HG03460 (cell line): ENCODE measurements at regions not wholly inside any gene's neighbourhood (a gene's known extent, or its start where the extent isn't known, plus 50 kb on each side); places are given as distances from the start of the nearest gene placed in this dataset.

Source experiments
- ATAC-seq: cut with Tn5 transposase; IDR thresholded peaks from one replicate; pipeline ENCODE4 v1.9.1; 2021; ENCODE audit not compliant: unreplicated experiment

DNA sequence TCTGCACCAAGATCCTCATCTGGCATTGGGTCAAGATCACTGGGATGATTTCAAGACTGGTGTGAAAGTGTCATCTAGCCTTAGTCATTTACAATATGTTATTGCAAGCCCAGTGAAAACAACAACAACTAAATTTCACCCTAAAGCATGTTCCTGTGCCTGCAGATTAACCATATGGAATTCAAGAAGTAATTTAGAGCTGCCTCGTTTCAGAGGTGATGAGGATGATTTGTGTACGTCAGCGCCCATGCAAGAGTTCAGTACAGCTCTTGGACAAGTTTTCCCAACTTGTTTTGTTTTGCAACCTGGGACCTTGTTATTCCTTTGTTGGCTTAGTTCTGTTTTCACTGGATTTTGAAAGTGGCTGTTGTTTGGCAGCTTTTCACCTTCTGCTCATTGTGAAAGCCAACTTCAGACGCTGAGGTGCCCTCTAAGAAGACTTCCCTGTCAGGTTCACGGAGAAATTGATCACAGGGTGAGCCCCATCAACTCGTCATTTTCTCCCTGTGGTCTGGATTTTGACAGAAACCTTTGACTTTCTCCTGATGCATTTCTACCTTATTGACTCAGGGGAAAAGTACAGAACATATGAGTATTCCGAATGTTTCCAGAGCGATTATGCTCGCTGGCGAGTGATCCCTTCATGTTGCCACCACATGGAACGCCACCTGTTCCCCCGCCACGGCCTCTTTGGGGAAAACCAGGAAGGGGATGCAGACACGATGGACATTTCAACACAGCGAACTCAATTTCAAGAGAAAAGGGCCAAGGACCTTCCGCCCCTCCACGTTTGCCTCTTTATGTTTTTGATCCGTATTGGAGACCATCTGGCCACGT, 85.6 kb downstream of the FOXL1 start:
- ATAC-seq: no peak

DNA sequence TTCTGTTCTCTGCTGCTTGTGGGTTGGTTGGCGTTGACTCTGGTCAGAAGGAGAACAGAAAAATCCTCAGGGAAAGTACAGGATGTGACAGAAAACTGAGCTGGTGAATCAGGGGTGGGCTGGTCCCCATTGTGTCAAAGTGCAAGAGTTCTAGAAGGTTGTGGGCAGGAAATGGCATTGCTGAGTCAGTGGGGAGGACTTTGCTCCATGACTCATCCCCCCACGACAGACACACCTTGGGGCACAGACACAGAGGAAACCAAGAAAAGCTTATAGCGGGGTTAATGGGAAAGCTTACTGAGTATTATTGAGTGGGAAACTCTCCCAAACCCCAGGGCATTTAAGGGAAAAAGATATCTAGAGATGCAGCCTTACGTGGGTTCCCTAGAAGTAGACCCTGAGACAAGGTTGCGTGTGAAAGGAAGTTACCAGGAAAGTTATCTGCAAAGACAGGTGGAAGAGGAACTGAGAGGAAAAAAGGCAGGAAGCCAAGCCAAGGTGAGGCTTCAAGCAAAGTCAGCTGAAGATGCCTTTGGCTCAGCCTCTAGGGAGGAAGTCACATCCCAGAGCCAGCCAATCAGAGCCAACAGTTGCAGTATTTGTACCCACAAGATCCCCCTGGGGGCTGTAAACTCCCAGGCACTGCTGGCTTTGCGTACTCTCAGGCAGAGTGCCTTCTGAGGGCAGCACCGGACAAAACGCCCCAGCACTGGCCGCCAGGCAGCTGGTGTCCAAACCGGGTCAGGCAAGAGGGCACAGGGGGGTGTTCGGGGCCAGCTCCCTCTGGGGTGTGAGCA, 86.4 kb downstream of the FOXL1 start:
- ATAC-seq: peak; percentile 73

DNA sequence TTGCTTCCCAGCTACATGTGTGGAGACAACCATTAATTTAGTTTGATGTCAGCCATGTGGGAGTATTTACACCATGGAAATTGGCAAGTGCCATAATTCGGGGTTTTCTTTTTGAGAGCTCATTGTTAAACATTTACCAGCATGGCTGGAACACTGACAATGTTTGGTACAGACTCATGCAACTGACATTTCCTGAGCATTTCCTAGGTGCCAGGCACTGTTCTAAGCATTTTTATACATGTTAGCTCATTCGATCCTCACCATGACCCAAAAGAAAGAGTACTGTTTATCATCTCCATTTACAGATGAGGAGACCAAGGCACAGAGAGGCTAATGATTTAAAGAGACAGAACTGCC, 86.9 kb downstream of the FOXL1 start:
- peak; percentile 22 for ATAC-seq

DNA sequence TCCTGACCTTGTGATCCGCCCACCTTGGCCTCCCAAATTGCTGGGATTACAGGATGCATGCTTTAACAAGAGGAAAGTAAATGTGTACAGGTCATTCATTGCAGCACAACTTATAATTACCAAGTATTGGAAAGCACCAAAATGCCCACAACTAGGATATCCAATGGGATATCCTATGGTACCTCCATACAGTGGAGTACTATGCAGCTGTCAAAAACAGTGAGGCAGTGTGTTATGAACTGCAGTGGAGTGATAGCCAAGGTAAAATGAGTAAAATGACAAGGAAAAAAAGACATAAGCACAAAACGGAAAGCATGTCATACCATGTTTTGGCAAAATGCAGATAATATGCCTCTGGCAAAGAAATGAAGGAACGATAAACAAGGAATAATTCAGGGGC, 87.6 kb downstream of the FOXL1 start:
- no peak for ATAC-seq

DNA sequence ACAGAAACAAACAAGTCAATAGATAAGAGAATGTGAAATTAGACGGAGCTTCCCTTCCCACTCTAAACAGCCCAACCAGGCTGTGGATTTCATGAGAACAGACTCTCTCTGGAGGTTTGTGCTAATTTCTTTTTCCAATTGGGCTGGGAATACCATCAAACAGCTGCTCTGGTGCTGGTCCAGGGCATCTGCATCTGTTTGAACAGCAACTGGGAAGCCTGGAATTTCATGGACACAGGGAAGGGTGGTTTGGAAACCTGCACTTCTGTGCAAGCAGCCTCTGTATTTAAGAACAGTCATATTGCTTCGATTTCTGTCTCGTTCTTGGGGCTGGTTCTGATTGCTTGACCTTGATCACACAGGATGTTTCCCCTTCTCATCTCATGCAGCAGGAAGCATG, 88.7 kb downstream of the FOXL1 start:
- ATAC-seq: no peak

DNA sequence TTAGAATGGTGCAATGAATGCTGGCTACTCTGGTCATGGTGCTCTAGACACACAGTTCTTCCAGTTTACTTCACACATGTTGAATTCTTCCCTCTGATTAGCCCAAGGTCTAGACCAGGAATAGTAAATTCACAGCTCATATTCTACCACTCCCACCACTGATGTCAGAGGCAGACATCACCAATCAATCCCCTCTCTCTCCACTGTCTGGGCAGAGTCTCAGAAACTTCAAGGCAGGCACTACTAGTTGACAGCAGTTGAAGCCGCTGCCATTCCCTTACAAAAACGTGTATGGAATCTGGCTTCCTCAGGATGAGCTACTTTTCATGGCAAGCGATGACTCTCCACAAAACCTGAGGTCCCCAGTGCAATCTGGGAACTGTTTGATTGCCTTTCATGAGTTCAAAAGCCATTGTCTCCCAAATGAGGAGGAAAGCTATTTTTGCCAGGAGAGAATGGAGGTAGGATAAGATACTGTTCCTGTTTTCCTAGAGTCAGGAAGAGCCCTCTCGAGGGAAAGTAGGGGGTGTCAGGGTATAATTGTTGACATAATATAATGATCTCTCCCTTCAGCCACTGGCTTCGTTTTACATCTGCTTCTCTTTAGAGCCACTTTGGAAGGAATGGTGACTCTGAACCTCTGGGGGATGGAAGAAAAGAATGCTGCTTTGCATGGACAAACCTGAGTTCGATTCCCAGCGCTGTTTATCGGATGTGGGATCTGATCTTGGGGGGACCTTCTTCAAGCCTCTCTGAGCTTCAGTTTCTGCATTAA, 90.0 kb downstream of the FOXL1 start:
- no peak for ATAC-seq

DNA sequence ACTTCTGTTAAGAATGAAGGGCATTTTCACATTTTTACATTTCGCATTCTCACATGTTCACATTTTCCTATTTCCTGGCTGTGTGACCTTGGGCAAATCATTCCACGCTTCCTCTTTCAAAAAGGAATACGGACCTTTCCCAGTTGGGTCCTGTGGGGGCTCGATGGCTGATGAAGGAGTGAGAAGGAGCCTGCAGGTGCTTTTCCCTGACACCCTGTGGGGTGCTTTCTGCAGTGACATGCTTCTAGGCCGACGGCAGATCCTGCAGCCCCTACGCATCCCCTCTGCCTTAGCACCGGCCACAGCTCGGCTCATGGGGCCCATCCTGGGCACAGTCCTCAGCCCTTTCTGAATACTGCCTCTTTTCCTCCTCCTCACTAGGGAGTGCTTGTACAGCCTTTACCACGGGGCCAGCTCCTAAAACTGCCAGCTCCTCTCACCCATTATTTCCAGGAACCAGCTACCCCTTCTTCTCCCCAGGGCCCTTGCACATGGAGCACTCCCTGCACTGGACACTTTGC, 91.0 kb downstream of the FOXL1 start:
- ATAC-seq: no peak

DNA sequence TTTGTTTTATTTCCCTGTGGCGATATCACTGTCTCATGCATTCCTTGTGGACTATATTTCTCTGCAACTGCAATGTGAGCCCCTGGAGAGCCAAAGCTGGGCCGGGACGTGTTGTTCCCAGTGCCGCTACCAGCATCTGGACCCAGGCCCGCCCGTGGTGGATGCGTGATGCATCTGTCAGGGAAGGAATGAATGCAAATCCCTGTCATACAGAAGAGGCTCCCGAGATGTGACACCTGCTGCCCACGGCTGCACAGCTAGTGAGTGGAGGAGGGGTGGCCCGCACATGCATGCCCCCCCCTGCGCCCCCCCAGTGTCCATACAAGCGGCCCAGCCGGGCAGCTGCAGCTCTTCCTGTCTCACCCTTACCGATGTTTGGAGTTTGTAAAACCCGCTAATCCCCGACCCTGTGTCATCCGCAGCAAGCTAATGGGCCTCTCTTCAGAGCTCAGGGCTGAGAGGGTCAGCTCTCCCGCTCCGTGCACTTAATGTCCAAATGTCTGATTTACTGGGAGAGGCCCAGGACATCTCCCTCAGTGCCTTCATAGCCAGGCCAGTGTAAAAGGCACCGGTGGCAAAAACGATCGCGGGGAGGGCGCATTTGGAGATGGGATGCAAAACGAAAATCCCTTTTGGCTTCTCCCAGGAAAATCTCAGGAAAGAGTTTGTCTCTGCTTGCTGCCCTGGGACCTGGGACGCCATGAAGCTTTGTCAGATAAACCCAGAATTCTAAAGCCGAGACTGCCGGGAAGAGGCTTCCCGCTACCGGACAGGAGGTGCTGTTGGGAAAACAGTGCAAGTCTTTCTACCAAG, 91.8 kb downstream of the FOXL1 start:
- ATAC-seq: no peak

DNA sequence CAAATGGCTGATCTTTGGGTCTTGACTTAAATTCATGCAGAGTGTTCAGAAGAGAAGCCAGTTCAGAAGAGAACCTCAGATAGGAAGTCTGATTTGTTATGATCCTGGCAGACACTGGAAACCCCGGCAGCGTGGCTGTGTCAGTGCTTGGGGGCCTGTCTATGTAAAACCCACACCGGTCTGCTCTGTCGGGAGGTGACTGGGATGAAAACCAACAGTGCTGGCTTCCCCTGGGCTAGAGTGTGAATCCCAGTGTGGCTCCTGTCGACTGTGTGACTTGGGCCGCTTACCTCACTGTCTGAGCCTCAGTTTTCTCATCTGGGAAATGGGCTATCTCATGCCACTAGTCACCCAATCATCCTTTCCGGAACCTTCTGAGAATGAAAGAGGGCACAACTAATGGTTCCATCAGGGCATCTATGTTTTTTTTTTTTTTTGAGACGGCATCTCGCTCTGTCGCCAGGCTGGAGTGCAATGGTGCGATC, 92.4 kb downstream of the FOXL1 start:
- no peak for ATAC-seq

DNA sequence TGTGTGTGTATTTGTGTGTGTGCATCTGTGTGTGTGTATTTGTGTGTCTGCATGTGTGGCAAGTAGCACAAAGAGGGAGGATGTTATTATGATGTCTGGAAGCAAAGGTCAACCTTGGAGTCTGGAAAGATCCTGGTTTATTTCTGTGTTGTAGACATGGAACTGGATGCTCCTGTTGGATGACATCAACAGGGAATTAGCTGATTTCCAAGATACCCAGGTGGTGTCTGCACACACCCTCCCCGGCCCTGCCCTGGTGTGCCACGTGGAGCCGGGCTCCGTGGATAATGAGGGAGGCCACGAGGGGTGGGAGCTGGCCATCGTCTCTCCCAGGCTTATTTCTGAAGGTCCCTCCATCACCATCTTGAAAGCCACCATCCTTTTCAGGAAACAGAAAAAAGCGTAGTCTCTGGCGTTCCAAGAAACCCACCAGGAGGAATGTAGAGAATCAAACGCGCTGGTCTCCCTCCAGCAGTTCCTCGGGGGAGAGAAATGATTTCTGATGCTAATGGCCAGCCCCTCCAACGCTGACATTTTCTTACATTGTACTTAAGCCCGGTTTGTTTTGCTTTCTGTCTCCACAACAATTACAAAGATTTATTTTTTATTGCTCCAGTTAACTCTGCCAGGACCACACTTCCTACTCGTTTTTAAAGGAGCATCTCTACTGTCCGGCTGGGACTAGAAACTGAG, 93.3 kb downstream of the FOXL1 start:
- no peak for ATAC-seq

DNA sequence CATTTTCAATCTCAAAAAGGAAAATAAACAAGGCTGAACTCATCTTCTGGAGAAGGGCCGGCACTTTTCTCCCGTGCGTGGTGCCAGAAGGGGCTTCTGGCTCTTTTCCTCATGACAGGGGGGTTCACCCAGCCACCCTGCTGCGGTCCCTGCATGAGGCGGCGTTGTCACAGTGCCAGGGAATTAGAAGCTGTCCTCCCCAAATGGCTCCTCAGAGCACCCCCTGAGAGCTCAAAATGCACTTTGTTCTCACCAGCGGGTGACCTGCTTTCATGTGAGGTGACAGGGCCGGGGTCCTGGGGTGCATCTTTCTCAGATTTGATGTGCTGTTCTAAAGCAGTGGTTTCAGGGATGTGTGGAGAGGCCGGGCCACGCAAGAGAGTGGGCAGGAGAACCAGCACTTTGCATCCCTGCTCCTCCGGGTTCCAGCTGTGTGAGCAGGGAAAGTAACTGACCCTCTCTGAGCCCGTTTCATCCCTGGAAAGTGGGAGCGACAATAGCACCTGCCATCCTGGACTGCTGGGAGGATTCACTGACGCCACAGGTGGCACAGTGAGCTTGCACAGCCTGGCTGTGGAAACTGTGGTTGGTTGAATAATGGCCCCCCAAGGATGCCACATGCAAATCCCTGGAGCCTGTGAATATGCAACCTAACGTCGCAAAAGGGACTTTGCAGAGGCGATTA, 94.0 kb downstream of the FOXL1 start:
- no peak for ATAC-seq

DNA sequence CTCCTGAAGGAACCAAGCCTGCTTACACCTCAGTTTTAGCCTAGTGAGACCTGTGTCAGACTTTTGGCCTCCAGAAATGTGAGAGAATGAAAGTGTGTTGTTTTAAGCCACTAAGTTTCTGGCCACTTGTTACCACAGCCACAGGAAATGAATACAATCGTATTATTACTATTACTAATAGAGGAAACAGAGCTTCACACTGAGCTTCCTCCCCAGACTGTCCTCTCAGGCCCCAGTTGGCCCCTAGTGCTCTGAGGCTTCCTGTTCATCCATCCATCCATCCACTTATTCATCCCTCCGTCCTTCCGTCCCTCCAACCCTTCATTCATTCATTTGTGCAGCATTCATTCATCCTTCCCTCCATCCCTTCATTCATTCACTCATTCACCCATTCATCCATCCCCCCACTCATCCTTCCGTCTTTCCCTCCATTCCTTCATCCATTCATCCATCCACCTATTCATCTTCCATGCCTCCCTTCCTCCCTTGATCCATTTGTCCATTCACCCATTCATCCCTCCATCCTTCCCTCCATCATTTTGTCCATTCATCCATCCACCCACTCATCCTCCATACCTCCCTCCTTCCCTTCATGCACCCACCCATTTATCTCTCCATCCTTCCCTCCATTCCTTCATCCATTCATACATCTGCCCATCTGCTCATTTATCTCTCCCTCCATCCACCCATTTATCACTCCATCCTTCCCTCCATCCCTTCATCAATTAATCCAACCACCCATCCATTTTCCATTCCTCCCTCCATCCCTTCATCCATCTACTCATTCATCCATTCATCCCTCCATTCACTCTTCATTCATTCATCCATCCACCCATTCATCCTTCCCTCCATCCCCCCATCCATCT, 95.0 kb downstream of the FOXL1 start:
- no peak for ATAC-seq

DNA sequence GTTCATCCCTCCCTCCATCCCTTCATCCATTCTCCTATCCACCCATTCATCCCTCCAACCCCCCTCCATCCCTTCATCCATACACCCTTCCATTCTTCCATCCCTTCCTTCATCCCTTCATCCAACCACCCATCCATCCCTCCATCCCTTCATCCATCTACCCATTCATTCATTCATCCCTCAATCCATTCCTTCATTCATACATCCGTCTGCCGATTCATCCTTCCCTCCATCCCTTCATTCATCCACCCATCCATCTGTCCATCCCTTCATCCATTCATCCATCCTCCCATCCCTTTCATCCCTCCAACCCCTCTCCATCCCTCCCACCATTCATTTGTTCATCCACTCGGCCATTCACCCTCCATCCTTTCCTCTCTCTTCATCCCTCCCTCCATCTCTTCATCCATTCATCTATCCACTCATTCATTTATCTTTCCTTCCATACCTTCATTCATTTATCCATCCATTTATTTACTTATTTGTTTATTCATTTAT, 95.7 kb downstream of the FOXL1 start:
- no peak for ATAC-seq

DNA sequence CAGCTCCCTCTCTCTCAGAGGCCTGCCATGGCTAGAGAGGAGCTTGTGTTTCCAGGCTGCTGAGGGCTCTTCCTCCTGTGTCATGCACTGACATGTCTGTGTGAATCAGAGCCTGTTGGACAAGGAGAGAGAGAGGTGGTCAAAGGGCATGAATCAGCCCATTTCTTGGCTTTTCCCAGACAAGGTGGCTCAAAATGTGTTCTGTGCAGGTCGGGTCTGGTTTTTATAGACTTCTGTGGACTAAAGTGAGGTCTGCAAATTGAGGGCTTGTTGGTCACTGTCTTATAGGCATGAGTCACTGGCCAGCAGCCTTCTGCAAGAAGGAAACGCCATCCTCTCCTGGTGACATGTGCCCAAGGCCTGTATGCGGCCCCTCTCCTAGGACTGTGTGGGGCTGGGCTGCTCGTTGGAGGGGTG, 97.9 kb downstream of the FOXL1 start:
- no peak for ATAC-seq

DNA sequence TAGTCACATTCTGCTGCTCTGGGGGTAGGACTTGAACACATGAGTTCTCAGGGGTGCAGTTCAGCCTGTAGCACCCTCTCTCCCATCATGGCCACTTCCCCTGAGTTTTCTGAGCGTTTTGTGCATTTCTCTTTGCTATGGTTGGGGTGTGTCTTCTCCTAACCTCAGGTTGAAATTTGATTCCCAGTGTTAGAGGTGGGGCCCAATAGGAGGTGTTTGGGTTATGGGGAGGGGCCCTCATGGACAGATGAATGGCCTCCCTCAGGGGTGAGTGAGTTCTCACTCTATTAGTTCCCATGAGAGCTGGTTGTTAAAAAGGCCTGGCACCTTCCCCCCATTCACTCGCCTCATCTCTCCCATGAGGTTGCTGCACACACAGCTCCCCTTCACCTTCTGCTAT, 101.1 kb downstream of the FOXL1 start:
- no peak for ATAC-seq

DNA sequence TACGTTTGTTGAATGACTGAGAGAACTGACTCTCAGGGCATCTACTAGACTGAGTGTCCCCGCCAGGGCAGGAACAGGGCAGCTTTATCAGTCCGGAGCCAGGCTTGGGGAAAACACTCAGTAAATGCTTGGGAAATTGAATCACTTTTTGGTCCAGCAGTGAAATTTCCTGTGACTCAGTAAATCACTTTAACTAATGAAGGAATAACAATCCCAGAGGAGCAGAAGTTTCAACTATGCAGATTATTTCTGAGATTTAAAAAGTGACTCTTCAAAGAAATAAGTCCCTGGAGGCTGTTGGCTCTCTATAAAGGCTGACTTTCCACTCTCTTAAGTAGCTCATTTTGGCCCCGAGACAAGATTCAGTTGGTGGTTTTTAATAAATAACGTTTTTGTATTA, 101.8 kb downstream of the FOXL1 start:
- ATAC-seq: no peak

DNA sequence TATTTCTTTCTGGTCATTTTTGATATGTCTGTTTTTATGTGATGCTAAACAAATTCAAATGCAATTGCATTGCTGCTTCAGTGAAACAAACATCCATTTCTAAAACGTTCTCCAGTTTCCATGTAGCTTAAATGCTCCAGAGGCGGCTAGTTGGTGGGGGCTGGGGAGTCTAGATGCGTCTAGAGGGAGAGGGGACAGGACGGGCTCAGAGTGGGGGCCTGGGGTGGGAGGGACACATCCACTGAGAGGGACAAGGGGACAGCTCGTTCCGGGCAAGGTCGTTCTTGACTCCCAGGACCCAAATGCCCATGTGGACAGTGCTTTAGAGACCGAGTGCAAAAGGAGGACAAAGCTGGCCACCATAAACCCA, 102.3 kb downstream of the FOXL1 start:
- ATAC-seq: no peak

DNA sequence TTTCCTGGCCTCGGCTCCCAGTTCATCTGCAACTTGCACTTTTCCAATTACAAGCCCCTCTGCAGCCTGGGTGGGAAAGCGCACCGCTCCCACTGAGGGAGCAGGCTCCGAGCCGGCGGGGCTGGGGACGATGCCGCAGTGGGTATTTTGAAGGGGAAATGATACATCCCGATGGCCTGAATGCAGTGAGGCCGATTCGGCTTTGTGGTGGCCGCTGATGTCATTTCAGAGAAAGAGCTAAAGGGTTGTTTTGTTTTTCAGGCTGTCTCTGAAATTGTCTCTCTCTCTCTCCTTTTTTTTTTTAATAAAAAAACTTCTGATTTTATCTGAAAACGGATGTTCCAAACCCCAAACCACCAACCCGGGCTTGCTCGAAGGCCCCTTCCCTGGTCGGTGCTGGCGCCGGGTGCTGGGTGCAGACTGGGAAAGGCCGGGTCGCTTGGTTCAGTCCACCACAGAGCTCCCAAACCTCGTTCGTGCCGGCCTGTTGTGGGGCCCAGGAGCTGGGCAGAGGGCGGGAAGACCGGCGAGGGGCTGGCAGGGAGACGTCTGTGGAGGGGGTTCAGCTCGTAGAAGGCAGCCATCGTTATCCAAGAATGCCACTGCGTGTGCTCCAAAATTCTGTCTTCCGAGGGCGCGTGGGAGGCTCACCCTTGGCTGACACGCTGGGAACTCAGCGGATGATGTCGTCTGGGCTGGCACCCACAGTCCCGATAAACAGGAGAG, 102.8 kb downstream of the FOXL1 start:
- no peak for ATAC-seq
